Central memory CD8-positive, alpha-beta T cell (primary cell): ENCODE measurements at regions not wholly inside any gene's neighbourhood (a gene's known extent, or its start where the extent isn't known, plus 50 kb on each side); places are given as distances from the start of the nearest gene placed in this dataset.
A peak's percentile ranks its signal among the peaks of the same experiment; 100 is the strongest.

Source experiments
- ATAC-seq: fragments of 150-1000 bp; cut with Tn5 transposase; replicated peaks from 2 replicates; pipeline ENCODE4 v1.10.0; 2022; ENCODE audit warnings: mild to moderate bottlenecking, moderate FRiP score, moderate number of reproducible peaks; ENCODE audit not compliant: poor library complexity, severe bottlenecking; ENCODE audit errors: extremely low read depth
- DNase-seq, 2 donors: peaks; one replicate each; pipeline ENCODE4 v3.0.0; 2021; ENCODE audit warnings: low spot score in 2 of 2
- H3K27ac Mint-ChIP-seq: one replicate; pipeline ENCODE4 v1.8.0; 2022; ENCODE audit warnings: low read depth, mild to moderate bottlenecking, moderate library complexity, mixed read lengths
- H3K27me3 Mint-ChIP-seq: one replicate; pipeline ENCODE4 v1.8.0; 2022; ENCODE audit warnings: mixed read lengths
- H3K36me3 Mint-ChIP-seq: one replicate; pipeline ENCODE4 v1.8.0; 2022; ENCODE audit warnings: mild to moderate bottlenecking, moderate library complexity, mixed read lengths; ENCODE audit not compliant: insufficient read depth
- H3K4me1 Mint-ChIP-seq: one replicate; pipeline ENCODE4 v1.8.0; 2022; ENCODE audit warnings: mixed read lengths
- H3K4me3 Mint-ChIP-seq: one replicate; pipeline ENCODE4 v1.8.0; 2022; ENCODE audit warnings: mild to moderate bottlenecking, moderate library complexity, mixed read lengths
- H3K9me3 Mint-ChIP-seq: one replicate; pipeline ENCODE4 v1.8.0; 2022; ENCODE audit warnings: mixed read lengths

GRCh38 chr18:32566960-32567359 is 96.3 kb upstream of the GAREM1 start:
- Mint-ChIP-seq H3K27me3 (peaks cover 12% of the 10 kb centered on the region), H3K36me3 (no peaks in the 10 kb centered on the region), H3K4me1 (no peaks in the 10 kb centered on the region), H3K9me3 (no peaks in the 10 kb centered on the region), H3K4me3 (no peak overlapping the region), H3K27ac (no peak overlapping the region)
- no peak for DNase-seq
- no peak for ATAC-seq

DNA sequence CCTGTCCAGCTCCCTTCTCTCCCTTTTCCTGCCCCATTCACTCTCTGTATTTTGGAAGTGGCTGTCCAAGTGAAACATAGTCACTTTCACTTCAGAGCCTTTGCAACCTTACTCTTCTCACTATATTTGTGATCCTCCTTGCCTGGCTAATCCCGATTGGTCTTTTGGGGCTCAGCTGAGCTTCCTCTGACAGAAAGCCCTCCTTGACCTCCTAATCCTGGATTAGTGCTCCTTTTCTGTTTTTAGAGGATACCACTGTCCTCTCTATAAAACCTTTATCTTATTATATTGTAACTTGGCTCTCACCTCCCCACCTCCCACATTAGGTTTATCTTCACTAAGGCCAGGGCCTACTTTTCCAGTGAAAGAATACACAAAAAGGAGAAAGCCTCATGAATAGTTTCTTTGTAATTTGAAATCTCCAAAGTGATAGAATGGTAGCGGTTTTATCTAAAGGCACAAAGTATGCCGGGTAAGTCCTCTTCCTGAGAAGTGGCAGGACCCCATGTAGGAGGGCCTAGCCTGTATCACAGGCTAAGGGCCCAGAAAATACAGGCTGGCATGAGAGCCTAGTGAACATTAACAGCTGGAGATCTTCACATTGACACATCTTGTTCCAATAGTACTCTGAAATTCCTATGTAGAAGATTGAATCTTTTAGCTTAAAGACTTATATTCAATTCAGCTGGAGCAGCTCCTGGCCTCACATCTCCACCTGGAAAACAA is 83.1 kb upstream of the GAREM1 start:
- Mint-ChIP-seq H3K9me3 (no peaks in the 10 kb centered on the region), H3K36me3 (no peaks in the 10 kb centered on the region), H3K4me3 (no peak overlapping the region), H3K4me1 (no peaks in the 10 kb centered on the region), H3K27ac (no peak overlapping the region), H3K27me3 (peaks cover 23% of the 10 kb centered on the region)
- ATAC-seq: no peak
- no peak for DNase-seq

GRCh38 chr18:32553174-32553573 is 82.5 kb upstream of the GAREM1 start:
- Mint-ChIP-seq H3K27ac (no peak overlapping the region), H3K27me3 (peaks cover 30% of the 10 kb centered on the region), H3K4me1 (no peaks in the 10 kb centered on the region), H3K4me3 (no peak overlapping the region), H3K9me3 (no peaks in the 10 kb centered on the region), H3K36me3 (no peaks in the 10 kb centered on the region)
- ATAC-seq (no peak), DNase-seq (no peak)

- no peak for ATAC-seq
- no peak overlapping the region for H3K4me3 Mint-ChIP-seq
- H3K27me3 Mint-ChIP-seq: peaks cover 31% of the 10 kb centered on the region
- peak; percentile 14 to 35 for DNase-seq
- H3K27ac Mint-ChIP-seq: no peak overlapping the region
- no peaks in the 10 kb centered on the region for H3K36me3 Mint-ChIP-seq
- H3K9me3 Mint-ChIP-seq: no peaks in the 10 kb centered on the region
- no peaks in the 10 kb centered on the region for H3K4me1 Mint-ChIP-seq
Measured at GRCh38 chr18:32552421-32553030, 81.8 kb upstream of the GAREM1 start.

- H3K36me3 Mint-ChIP-seq: no peaks in the 10 kb centered on the region
- H3K4me1 Mint-ChIP-seq: no peaks in the 10 kb centered on the region
- no peaks in the 10 kb centered on the region for H3K9me3 Mint-ChIP-seq
- H3K27me3 Mint-ChIP-seq: peaks cover 30% of the 10 kb centered on the region
- H3K4me3 Mint-ChIP-seq: no peak overlapping the region
- no peak for DNase-seq
- no peak overlapping the region for H3K27ac Mint-ChIP-seq
- no peak for ATAC-seq
Measured at GRCh38 chr18:32550963-32551362, 80.3 kb upstream of the GAREM1 start.

- H3K27me3 Mint-ChIP-seq: peaks cover 31% of the 10 kb centered on the region
- H3K4me3 Mint-ChIP-seq: no peak overlapping the region
- no peaks in the 10 kb centered on the region for H3K36me3 Mint-ChIP-seq
- DNase-seq: no peak
- peak; percentile 46 for ATAC-seq
- H3K27ac Mint-ChIP-seq: no peak overlapping the region
- H3K9me3 Mint-ChIP-seq: no peaks in the 10 kb centered on the region
- H3K4me1 Mint-ChIP-seq: no peaks in the 10 kb centered on the region
Measured at GRCh38 chr18:32549248-32550110, 78.8 kb upstream of the GAREM1 start.

- no peak for DNase-seq
- H3K4me3 Mint-ChIP-seq: no peak overlapping the region
- H3K4me1 Mint-ChIP-seq: no peaks in the 10 kb centered on the region
- no peak for ATAC-seq
- no peaks in the 10 kb centered on the region for H3K36me3 Mint-ChIP-seq
- H3K27me3 Mint-ChIP-seq: peaks cover 31% of the 10 kb centered on the region
- H3K9me3 Mint-ChIP-seq: no peaks in the 10 kb centered on the region
- H3K27ac Mint-ChIP-seq: no peak overlapping the region
Measured at GRCh38 chr18:32548688-32549087, 78.0 kb upstream of the GAREM1 start.

GRCh38 chr18:32545631-32546030 is 74.9 kb upstream of the GAREM1 start:
- no peaks in the 10 kb centered on the region for H3K36me3 Mint-ChIP-seq
- ATAC-seq: no peak
- H3K4me3 Mint-ChIP-seq: no peak overlapping the region
- H3K4me1 Mint-ChIP-seq: no peaks in the 10 kb centered on the region
- no peak overlapping the region for H3K27ac Mint-ChIP-seq
- H3K9me3 Mint-ChIP-seq: no peaks in the 10 kb centered on the region
- DNase-seq: no peak
- peaks cover 38% of the 10 kb centered on the region for H3K27me3 Mint-ChIP-seq

DNA sequence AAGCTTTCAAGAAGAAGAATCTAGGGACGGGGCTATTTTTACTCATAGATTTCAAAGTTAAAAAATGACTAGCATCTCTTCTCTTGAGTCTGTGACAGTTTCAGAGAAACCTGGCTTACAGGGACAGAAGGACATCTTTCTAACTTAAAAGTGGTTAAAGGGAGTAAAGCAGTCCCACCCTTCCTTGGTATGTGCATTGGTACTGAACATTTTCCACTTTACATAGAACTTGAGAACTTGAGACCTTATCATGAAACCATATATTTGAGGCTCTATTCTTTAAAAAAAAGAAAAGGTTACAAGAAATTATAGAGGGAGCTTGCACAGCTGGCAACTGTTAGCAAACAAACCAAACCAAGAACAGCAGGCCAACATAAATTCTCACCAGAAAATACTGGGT is 73.4 kb upstream of the GAREM1 start:
- ATAC-seq (no peak), DNase-seq (no peak)
- Mint-ChIP-seq H3K27ac (no peak overlapping the region), H3K9me3 (no peaks in the 10 kb centered on the region), H3K27me3 (peaks cover 38% of the 10 kb centered on the region), H3K36me3 (no peaks in the 10 kb centered on the region), H3K4me3 (no peak overlapping the region), H3K4me1 (no peaks in the 10 kb centered on the region)

DNA sequence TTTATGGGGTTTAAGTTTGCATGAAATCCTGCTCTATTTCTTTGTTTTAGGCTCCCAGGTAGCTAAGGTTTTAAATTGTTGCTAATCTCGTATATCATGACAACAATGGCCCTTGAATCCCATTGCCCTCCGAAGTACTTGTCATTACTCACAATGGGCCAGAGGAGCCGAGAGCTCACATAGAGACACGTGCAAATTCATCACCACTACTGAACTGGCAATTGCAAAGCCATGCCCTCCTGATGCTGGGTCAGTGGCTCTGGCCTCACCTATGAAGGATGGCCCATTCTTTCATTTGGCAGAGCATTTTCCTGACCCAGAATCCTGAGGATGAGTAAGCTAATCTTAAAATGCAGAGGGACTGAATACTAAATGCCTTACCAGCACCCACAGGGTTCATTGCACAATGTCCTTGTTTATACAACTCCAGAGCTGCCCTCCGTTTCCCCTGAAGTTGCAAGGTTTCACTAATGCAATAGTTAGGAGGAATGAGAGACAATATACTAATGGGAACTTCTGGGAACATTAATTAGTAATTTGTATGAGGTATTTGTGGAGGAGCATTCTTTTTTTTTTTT is 71.6 kb upstream of the GAREM1 start:
- H3K27ac Mint-ChIP-seq: no peak overlapping the region

DNA sequence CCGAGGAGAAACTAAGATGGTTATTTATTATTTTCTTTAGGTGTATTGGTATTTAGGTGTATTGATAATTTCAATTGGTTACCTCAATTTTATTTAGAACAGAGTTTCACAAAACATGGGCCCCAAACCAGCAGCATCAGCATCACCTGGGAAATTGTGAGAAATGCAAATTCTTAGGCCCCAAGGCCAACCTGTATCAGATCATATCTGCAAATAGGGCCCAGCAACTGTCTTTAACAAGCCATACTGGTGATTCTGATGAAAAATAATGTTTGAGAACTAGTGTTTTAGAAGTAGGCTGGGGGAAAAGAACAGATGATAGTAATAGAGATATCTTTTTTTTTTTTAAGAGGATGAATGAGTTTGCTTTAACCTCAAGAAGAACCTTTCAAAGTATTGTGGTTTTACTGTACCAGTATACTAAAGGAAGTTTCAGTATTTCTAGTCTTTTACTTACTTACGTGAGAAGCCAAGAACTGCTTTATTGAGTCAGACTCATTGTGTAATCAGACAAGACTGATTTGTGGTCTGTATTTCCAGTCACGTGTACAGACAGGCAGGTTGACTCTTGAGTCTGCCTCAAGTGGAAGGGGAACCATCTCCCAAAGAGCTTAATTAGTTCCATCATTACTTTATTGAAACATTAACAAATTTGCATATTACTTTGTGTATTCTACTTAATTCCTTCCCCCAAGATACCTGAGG is 60.4 kb upstream of the GAREM1 start:
- no peaks in the 10 kb centered on the region for H3K27me3 Mint-ChIP-seq
- H3K36me3 Mint-ChIP-seq: no peaks in the 10 kb centered on the region
- no peak overlapping the region for H3K27ac Mint-ChIP-seq
- H3K9me3 Mint-ChIP-seq: no peaks in the 10 kb centered on the region
- DNase-seq (no peak), ATAC-seq (no peak)
- no peak overlapping the region for H3K4me3 Mint-ChIP-seq
- H3K4me1 Mint-ChIP-seq: no peaks in the 10 kb centered on the region

More for the DNA sequence above, 71.6 kb upstream of the GAREM1 start:
- ATAC-seq (no peak), DNase-seq (no peak)
- Mint-ChIP-seq H3K36me3 (no peaks in the 10 kb centered on the region), H3K27me3 (peaks cover 30% of the 10 kb centered on the region), H3K4me3 (no peak overlapping the region), H3K9me3 (no peaks in the 10 kb centered on the region), H3K4me1 (no peaks in the 10 kb centered on the region)

DNA sequence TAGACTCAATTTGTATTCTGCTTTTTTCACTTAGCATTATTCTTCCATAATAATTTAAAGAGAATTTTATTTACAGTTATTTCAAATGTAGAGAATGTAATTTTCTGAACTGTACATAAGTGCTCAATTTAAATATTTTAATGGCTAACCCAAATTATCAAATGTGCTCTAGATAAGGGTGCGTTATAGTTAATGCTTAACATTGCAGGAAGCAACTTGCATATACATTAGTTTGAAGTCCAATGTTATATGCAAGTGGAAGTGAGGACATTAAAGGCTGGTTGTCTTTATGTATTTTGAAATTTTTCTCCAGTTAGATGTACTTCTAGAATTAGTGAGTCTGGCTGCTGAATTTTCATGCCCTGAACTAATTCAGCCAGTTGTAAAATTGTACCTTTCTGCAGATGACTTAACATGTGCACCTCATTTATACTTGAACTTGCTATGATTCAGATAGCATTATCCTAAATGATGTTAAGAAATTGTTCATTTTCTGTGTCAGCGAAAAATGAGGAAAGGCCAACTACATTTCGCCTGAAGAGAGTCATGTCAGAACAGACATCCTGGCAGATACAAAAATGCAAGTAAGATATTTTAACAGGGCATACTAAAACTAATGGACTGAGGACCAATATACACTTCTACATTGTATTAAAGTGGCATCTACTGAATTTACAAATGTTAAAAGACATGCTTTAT is 59.2 kb upstream of the GAREM1 start:
- no peak for ATAC-seq
- Mint-ChIP-seq H3K27ac (no peak overlapping the region), H3K36me3 (no peaks in the 10 kb centered on the region), H3K4me3 (no peak overlapping the region), H3K4me1 (no peaks in the 10 kb centered on the region), H3K27me3 (no peaks in the 10 kb centered on the region), H3K9me3 (no peaks in the 10 kb centered on the region)
- no peak for DNase-seq
